Tibial nerve (tissue), 3 donors: ENCODE measurements at regions not wholly inside any gene's neighbourhood (a gene's known extent, or its start where the extent isn't known, plus 50 kb on each side); places are given as distances from the start of the nearest gene placed in this dataset.

ENCODE experiments used
- POLR2A ChIP-seq, 2 donors: fragments of 450-650 bp; IDR thresholded peaks; one replicate each; pipeline ENCODE4 v1.6.1; 2017; ENCODE audit warnings: antibody characterized with exemption in 2 of 2, mild to moderate bottlenecking in 2 of 2, moderate library complexity in 2 of 2
- TF ChIP-seq, protein P1 (sequence below), 5 experiments: fragments of 200-600 bp in 3 of 5; fragments of 450-650 bp in 2 of 5; sonication (generic) in 3 of 5; IDR thresholded peaks; one replicate each; pipeline ENCODE4 v1.5.1; 2016 to 2019; ENCODE audit warnings: antibody characterized with exemption in 5 of 5, mild to moderate bottlenecking in 3 of 5, moderate library complexity in 2 of 5

DNA sequence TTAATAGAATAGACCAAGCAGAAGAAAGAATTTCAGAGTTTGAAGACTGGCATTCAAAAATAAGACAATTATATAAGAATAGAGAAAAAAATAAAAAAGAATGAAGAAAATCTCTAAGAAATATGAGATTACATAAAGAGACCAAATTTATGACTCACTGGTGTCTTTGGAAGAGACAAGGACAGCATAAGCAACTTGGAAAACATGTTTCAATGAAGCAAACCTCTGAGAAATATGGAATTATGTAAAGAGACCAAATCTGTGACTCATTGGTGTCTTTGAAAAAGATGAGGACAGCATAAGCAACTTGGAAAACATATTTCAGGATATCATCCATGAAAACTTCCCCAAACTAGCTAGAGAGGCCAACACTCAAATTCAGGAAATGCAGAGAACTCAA is 60.4 kb upstream of the LYPLAL1 start:
- TF ChIP-seq, protein P1, sequence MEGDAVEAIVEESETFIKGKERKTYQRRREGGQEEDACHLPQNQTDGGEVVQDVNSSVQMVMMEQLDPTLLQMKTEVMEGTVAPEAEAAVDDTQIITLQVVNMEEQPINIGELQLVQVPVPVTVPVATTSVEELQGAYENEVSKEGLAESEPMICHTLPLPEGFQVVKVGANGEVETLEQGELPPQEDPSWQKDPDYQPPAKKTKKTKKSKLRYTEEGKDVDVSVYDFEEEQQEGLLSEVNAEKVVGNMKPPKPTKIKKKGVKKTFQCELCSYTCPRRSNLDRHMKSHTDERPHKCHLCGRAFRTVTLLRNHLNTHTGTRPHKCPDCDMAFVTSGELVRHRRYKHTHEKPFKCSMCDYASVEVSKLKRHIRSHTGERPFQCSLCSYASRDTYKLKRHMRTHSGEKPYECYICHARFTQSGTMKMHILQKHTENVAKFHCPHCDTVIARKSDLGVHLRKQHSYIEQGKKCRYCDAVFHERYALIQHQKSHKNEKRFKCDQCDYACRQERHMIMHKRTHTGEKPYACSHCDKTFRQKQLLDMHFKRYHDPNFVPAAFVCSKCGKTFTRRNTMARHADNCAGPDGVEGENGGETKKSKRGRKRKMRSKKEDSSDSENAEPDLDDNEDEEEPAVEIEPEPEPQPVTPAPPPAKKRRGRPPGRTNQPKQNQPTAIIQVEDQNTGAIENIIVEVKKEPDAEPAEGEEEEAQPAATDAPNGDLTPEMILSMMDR (IDR thresholded peaks at IDR 0.05) = no peak
- no peak for TF ChIP-seq POLR2A (IDR thresholded peaks at IDR 0.05)
